NCI-H2227 (cell line): ENCODE measurements at regions not wholly inside any gene's neighbourhood (a gene's known extent, or its start where the extent isn't known, plus 50 kb on each side); places are given as distances from the start of the nearest gene placed in this dataset.
"Not testable (repeated sequence)": the region's sequence is repeated elsewhere in the genome, so short reads cannot be mapped to it uniquely, and the experiment has no call there.

Experiments
- DNase-seq: peaks from one replicate; lab custom pipeline; 2025; ENCODE audit not compliant: unreplicated experiment; lab: John Stamatoyannopoulos, UW

GRCh38 chr4:131729205-131729604 lies 1419.9 kb upstream of the PCDH10 start:
- not testable (repeated sequence) for DNase-seq

GRCh38 chr4:131729716-131730398 lies 1419.2 kb upstream of the PCDH10 start:
- not testable (repeated sequence) for DNase-seq

- DNase-seq = not testable (repeated sequence)
Observed at GRCh38 chr4:131730574-131730973, 1418.5 kb upstream of the PCDH10 start.

DNA sequence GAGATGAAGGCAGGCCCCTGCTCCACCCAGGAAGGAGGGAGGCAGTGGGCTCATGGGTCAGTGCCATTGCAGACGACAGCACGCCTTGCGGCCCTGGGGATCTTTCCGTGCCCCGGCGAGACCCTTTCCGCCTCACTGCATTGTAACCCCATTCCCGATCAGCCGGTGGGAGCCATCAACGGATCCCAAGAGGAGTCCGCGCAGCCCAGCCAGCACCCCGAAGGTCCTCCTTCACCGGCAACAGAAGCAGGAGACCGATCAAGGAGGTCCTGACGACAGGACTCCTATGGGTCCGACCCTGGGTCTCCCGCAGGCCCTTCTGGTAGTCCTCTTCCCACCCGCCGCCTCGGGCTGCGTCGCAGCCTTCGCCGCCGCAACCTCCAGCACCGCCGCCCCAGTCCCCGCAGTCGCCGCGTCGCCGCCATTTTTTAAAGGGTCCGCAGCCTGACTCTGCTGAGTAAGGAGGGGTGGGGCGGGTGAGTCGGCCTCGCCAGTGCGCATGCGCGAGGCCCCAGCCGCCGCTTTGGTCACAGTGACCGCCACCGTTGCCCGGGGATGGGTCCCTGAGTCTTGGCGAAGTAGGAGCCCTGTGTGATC lies 1417.0 kb upstream of the PCDH10 start:
- DNase-seq = not testable (repeated sequence)

DNA sequence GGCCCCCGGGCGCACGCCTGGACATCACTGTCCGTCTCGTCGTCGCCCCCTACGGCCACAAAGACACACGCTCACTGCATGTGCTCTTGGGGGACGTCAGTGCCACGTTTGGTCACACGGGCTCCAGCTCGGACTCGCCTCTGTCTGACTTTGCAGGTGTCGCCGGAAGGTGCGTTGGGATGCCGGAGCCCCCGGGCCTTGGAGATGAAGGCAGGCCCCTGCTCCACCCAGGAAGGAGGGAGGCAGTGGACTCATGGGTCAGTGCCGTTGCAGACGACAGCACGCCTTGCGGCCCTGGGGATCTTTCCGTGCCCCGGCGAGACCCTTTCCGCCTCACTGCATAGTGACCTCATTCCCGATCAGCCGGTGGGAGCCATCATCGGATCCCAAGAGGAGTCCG lies 1414.8 kb upstream of the PCDH10 start:
- DNase-seq = not testable (repeated sequence)

- DNase-seq = not testable (repeated sequence)
Observed at GRCh38 chr4:131734851-131735385, 1414.2 kb upstream of the PCDH10 start.

DNA sequence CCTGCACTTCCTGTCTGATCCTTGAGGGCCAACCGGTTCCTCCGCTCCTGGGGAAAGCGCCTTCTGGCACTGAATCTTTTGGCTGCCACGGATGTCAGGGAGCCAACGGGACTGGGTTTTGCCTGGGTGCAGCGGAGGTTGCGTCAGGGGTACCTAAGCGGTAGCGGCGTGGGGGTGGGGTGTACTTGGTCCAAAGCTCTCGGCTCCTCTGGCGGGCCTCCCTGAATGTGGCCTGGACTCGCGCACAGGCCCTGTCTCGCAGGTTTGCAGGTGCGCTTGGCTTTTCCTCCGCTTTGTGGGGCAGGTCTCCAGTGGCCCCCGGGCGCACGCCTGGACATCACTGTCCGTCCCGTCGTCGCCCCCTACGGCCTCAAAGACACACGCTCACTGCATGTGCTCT lies 1410.1 kb upstream of the PCDH10 start:
- DNase-seq = not testable (repeated sequence)

DNA sequence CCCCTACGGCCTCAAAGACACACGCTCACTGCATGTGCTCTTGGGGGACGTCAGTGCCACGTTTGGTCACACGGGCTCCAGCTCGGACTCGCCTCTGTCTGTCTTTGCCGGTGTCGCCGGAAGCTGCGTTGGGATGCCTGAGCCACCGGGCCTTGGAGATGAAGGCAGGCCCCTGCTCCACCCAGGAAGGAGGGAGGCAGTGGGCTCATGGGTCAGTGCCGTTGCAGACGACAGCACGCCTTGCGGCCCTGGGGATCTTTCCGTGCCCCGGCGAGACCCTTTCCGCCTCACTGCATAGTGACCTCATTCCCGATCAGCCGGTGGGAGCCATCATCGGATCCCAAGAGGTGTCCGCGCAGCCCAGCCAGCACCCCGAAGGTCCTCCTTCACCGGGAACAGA lies 1407.3 kb upstream of the PCDH10 start:
- not testable (repeated sequence) for DNase-seq

- not testable (repeated sequence) for DNase-seq
Observed at GRCh38 chr4:131742536-131743205, 1406.4 kb upstream of the PCDH10 start.

DNA sequence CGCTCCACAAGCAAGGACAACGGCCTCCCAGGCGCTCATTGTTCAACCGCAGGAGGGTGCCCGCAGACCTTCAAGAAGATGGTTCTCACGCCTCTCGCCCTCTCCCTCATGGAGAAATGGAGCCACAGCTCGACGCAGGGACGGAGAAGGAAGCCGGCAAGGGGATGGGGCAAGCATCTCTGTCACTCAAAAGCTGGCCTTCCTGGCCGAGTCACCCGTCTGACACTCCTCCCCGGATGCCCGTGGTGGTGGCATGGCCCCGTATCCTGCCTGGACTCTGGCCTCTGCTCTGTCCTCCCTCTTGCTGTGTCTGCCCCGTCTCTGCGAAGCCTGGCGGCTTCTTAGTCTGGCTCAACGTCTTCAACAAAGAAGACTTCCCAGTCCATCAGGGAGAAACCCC lies 1405.7 kb upstream of the PCDH10 start:
- DNase-seq = not testable (repeated sequence)

DNA sequence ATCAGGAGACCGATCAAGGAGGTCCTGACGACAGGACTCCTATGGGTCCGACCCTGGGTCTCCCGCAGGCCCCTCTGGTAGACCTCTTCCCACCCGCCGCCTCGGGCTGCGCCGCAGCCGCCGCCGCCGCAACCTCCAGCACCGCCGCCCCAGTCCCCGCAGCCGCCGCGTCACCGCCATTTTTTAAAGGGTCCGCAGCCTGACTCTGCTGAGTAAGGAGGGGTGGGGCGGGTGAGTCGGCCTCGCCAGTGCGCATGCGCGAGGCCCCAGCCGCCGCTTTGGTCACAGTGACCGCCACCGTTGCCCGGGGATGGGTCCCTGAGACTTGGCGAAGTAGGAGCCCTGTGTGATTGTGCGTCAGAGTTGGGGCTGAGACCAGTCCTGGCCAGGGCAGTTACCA lies 1401.9 kb upstream of the PCDH10 start:
- DNase-seq = not testable (repeated sequence)

- not testable (repeated sequence) for DNase-seq
Observed at GRCh38 chr4:131749224-131749623, 1399.9 kb upstream of the PCDH10 start.

DNA sequence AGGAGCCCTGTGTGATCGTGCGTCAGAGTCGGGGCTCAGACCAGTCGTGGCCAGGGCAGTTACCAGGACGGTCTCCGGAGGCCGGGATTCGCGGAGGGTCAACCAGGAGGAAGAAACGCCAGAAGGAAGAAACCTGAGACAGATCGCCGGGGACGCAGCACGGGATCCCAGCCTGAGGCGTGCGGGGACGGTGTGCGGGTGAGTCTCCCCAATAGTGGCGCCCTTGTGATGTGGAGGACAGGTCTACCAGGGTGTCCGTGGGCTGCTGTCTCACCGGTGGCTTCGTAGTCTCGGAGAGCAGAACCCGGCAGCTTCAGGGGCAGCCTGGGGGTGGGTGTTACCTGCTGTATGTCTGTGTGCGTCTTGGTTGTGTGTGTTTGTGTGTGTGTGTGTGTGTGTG lies 1399.1 kb upstream of the PCDH10 start:
- not testable (repeated sequence) for DNase-seq

- DNase-seq = not testable (repeated sequence)
Observed at GRCh38 chr4:131750469-131750868, 1398.6 kb upstream of the PCDH10 start.

- DNase-seq = not testable (repeated sequence)
Observed at GRCh38 chr4:131762234-131762633, 1386.9 kb upstream of the PCDH10 start.

- DNase-seq = no peak
Observed at GRCh38 chr4:131764730-131765129, 1384.4 kb upstream of the PCDH10 start.

DNA sequence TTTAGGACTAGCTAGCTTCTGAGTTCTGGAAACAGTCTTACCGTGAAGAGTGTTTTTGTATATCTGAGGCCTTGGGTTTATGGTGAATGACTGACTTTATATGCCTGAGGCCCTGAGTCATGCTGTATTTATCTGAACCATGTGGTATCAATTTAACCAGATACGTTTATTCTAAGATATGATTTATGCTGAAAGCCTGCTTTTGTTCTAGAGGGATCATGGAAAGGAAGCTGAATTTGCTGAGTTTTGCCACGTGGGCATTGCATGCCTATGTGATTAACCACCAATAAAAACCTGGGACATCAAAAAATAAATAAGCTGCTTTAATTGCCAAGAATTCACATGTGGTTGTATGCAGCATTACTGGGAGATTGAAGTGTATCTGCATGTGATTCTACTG lies 1374.7 kb upstream of the PCDH10 start:
- not testable (repeated sequence) for DNase-seq

GRCh38 chr4:131810565-131810964 lies 1338.5 kb upstream of the PCDH10 start:
- DNase-seq = not testable (repeated sequence)
